ENCODE measurements at regions not wholly inside any gene's neighbourhood (a gene's known extent, or its start where the extent isn't known, plus 50 kb on each side); places are given as distances from the start of the nearest gene placed in this dataset.

DNA sequence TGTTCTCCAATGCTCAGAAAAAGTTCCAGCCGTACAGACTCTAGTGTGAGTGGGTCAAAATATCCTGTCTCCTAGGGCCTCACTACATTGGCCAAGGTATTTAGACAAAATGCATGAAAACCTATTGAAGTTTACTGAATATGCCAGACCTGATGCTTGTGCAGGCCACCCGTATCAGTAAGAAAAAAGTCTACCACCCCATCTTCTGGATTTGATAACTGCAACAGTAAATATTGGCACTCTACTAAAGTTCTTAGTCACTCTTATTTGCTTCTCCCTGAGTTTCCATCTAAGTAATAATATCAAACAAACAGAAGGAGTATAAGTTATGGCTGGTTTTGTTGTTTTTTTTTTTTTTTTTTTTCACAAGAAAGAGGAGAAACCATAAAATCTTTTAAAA, 627.7 kb upstream of the KLF4 start (continued):
- TF ChIP-seq, protein P1, sequence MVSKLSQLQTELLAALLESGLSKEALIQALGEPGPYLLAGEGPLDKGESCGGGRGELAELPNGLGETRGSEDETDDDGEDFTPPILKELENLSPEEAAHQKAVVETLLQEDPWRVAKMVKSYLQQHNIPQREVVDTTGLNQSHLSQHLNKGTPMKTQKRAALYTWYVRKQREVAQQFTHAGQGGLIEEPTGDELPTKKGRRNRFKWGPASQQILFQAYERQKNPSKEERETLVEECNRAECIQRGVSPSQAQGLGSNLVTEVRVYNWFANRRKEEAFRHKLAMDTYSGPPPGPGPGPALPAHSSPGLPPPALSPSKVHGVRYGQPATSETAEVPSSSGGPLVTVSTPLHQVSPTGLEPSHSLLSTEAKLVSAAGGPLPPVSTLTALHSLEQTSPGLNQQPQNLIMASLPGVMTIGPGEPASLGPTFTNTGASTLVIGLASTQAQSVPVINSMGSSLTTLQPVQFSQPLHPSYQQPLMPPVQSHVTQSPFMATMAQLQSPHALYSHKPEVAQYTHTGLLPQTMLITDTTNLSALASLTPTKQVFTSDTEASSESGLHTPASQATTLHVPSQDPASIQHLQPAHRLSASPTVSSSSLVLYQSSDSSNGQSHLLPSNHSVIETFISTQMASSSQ (IDR thresholded peaks at IDR 0.05; ENCODE audit: low read depth): no peak
- TF ChIP-seq, protein P1 (CRISPR knock-in tag; IDR thresholded peaks at IDR 0.05; ENCODE audit: borderline replicate concordance): no peak
- TF ChIP-seq ZNF33B (CRISPR knock-in tag; IDR thresholded peaks at IDR 0.05): no peak
- no peak for TF ChIP-seq ZNF598 (CRISPR knock-in tag; IDR thresholded peaks at IDR 0.05; ENCODE audit: borderline replicate concordance)
- no peak for TF ChIP-seq ZNF768 (CRISPR knock-in tag; IDR thresholded peaks at IDR 0.05)
- TF ChIP-seq KDM3A (CRISPR knock-in tag; IDR thresholded peaks at IDR 0.05; ENCODE audit: low read depth): no peak
- no peak for TF ChIP-seq RFX5 (IDR thresholded peaks at IDR 0.05; ENCODE audit: low read depth, low read length)
- TF ChIP-seq ZNF713 (CRISPR knock-in tag; IDR thresholded peaks at IDR 0.05): no peak
- TF ChIP-seq NR2F6 (IDR thresholded peaks at IDR 0.05): no peak
- TF ChIP-seq NR2F6 (CRISPR knock-in tag; IDR thresholded peaks at IDR 0.05): no peak

DNA sequence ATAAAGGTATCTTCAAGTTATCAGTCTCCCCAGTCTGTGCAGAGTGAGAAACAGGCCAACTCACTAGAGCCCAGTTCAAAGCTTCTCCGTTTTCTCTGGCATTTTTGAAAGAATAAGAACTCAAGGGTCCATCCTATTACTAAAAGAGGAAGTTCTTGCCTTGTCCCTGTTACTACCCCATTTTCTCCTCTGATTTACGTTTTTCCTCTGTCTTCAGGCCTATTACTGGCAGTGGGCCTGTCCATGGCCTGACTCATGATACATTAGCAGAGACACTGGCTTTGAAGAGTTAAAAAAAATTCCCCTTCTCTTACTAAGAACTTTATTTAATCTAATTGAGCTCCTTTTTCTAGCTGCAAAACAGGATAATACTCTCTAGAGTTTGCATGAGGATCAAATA, 624.0 kb upstream of the KLF4 start:
- no peaks in the 10 kb centered on the region for H3K27me3 ChIP-seq (ENCODE audit: control insufficient read depth in 1 of 2, insufficient read depth in 2 of 2, low read length in 2 of 2)
- peaks cover 11% of the 10 kb centered on the region for H3K4me1 ChIP-seq (ENCODE audit: insufficient read depth, low read length)
- H3K9ac ChIP-seq (ENCODE audit: insufficient read depth, low read depth, low read length): no peak overlapping the region
- no peak overlapping the region for H3K27ac ChIP-seq (ENCODE audit: extremely low read length, insufficient read depth, low read length)
- intact Hi-C loops (cut with micrococcal nuclease; ENCODE audit: unreplicated experiment) (no loop called here), in situ Hi-C loops (cut with HindIII; ENCODE audit: extremely low pct_ligation_motif_present, low pct_unique_long_range_greater_than_20kb) (no loop called here)
- BruUV-seq (replicated peaks): no TSS peak
- H3K36me3 ChIP-seq (replicated peaks in 1 of 2; ENCODE audit: control insufficient read depth in 1 of 2, insufficient read depth in 2 of 2, low read length in 2 of 2): no peaks in the 10 kb centered on the region
- H2AFZ ChIP-seq (ENCODE audit: low read length): no peak overlapping the region
- FAIRE-seq (no peak), DNase-seq (ENCODE audit: low spot score) (no peak), ATAC-seq (no peak)
- H4K20me1 ChIP-seq (ENCODE audit: insufficient read depth, low read length): no peaks in the 10 kb centered on the region
- no peak overlapping the region for H3K4me3 ChIP-seq (replicated peaks in 1 of 3; ENCODE audit: insufficient read depth in 1 of 3, low read depth in 2 of 3, low read length in 3 of 3)
- no peaks in the 10 kb centered on the region for H3K9me3 ChIP-seq (ENCODE audit: low read length)
- 4% methylated on average over 2 of the region's 2 CpGs for WGBS (ENCODE audit: low lambda C conversion rate)
- ChIA-PET CTCF (ENCODE audit: low intra/inter-chr PET ratio, low total read pairs) (no interaction called here), POLR2A (no interaction called here)
- no peaks in the 10 kb centered on the region for H3K79me2 ChIP-seq (ENCODE audit: insufficient read depth, low read length)
- H3K4me2 ChIP-seq (ENCODE audit: low read depth, low read length): no peak overlapping the region
- TF ChIP-seq, protein P2, sequence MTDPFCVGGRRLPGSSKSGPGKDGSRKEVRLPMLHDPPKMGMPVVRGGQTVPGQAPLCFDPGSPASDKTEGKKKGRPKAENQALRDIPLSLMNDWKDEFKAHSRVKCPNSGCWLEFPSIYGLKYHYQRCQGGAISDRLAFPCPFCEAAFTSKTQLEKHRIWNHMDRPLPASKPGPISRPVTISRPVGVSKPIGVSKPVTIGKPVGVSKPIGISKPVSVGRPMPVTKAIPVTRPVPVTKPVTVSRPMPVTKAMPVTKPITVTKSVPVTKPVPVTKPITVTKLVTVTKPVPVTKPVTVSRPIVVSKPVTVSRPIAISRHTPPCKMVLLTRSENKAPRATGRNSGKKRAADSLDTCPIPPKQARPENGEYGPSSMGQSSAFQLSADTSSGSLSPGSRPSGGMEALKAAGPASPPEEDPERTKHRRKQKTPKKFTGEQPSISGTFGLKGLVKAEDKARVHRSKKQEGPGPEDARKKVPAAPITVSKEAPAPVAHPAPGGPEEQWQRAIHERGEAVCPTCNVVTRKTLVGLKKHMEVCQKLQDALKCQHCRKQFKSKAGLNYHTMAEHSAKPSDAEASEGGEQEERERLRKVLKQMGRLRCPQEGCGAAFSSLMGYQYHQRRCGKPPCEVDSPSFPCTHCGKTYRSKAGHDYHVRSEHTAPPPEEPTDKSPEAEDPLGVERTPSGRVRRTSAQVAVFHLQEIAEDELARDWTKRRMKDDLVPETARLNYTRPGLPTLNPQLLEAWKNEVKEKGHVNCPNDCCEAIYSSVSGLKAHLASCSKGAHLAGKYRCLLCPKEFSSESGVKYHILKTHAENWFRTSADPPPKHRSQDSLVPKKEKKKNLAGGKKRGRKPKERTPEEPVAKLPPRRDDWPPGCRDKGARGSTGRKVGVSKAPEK (CRISPR knock-in tag; IDR thresholded peaks at IDR 0.05; ENCODE audit: borderline replicate concordance): no peak
- TF ChIP-seq, protein P3, sequence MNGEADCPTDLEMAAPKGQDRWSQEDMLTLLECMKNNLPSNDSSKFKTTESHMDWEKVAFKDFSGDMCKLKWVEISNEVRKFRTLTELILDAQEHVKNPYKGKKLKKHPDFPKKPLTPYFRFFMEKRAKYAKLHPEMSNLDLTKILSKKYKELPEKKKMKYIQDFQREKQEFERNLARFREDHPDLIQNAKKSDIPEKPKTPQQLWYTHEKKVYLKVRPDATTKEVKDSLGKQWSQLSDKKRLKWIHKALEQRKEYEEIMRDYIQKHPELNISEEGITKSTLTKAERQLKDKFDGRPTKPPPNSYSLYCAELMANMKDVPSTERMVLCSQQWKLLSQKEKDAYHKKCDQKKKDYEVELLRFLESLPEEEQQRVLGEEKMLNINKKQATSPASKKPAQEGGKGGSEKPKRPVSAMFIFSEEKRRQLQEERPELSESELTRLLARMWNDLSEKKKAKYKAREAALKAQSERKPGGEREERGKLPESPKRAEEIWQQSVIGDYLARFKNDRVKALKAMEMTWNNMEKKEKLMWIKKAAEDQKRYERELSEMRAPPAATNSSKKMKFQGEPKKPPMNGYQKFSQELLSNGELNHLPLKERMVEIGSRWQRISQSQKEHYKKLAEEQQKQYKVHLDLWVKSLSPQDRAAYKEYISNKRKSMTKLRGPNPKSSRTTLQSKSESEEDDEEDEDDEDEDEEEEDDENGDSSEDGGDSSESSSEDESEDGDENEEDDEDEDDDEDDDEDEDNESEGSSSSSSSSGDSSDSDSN (CRISPR knock-in tag; IDR thresholded peaks at IDR 0.05): no peak
- TF ChIP-seq BRD4 (CRISPR knock-in tag; IDR thresholded peaks at IDR 0.05): no peak
- TF ChIP-seq ESRRA (CRISPR knock-in tag; IDR thresholded peaks at IDR 0.05; ENCODE audit: low read depth): no peak
- TF ChIP-seq ARID2 (CRISPR knock-in tag; IDR thresholded peaks at IDR 0.05; ENCODE audit: borderline replicate concordance): no peak
- no peak for TF ChIP-seq HOXD1 (CRISPR knock-in tag; IDR thresholded peaks at IDR 0.05)
- TF ChIP-seq ZSCAN22 (CRISPR knock-in tag; IDR thresholded peaks at IDR 0.05): no peak
- no peak for TF ChIP-seq ZNF496 (CRISPR knock-in tag; IDR thresholded peaks at IDR 0.05; ENCODE audit: insufficient replicate concordance)

All from HepG2 (cell line).